Chondrocyte (in vitro differentiated cells): ENCODE measurements at regions not wholly inside any gene's neighbourhood (a gene's known extent, or its start where the extent isn't known, plus 50 kb on each side); places are given as distances from the start of the nearest gene placed in this dataset.
"Not testable (repeated sequence)": the region's sequence is repeated elsewhere in the genome, so short reads cannot be mapped to it uniquely, and the experiment has no call there.

ENCODE experiments used
- DNase-seq: peaks from one replicate; pipeline ENCODE4 v3.0.0; 2021; ENCODE audit warnings: mixed read lengths, low spot score
- H3K27ac Mint-ChIP-seq: one replicate; pipeline ENCODE4 v1.8.0; 2021; ENCODE audit warnings: mild to moderate bottlenecking, moderate library complexity, mixed read lengths; ENCODE audit not compliant: unreplicated experiment
- H3K27me3 Mint-ChIP-seq: 2 replicates; pipeline ENCODE4 v1.8.0; 2021; ENCODE audit warnings: low read depth, mixed read lengths
- H3K36me3 Mint-ChIP-seq: 2 replicates; pipeline ENCODE4 v1.8.0; 2021; ENCODE audit warnings: low read depth, mixed read lengths
- H3K4me1 Mint-ChIP-seq: 2 replicates; pipeline ENCODE4 v1.8.0; 2021; ENCODE audit warnings: low read depth, mild to moderate bottlenecking, mixed read lengths
- H3K4me3 Mint-ChIP-seq: one replicate; pipeline ENCODE4 v1.8.0; 2021; ENCODE audit warnings: mild to moderate bottlenecking, moderate library complexity, mixed read lengths; ENCODE audit not compliant: unreplicated experiment
- H3K9me3 Mint-ChIP-seq: 2 replicates; pipeline ENCODE4 v1.8.0; 2021; ENCODE audit warnings: low read depth, mixed read lengths
- TF ChIP-seq, protein P1 (sequence below): fragments of 200-600 bp; sonication (generic); IDR thresholded peaks from 2 replicates; pipeline ENCODE4 v1.5.0; 2021; ENCODE audit warnings: antibody characterized with exemption, mild to moderate bottlenecking, moderate library complexity

DNA sequence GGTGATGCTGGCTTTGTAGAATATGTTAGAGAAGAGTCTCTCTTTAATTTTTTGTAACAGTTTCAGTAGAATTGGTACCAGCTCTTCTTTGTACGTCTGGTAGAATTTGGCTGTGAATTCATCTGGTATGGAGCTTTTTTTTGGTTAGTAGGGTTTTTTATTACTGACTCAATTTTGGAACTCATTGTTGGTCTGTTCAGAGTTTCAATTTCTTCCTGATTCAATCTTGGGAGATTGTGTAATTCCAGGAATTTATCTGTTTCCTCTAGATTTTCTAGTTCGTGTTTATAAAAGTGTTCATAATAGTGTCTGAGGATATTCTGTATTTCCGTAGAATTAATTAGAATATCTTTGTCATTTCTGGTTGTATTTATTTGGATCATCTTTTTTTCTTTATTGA, 943.5 kb downstream of the TRIB2 start:
- Mint-ChIP-seq H3K4me1 (no peaks in the 10 kb centered on the region), H3K27ac (no peak overlapping the region), H3K36me3 (no peaks in the 10 kb centered on the region), H3K27me3 (no peaks in the 10 kb centered on the region), H3K9me3 (peaks cover 16% of the 10 kb centered on the region), H3K4me3 (no peak overlapping the region)
- no peak for DNase-seq
- TF ChIP-seq, protein P1, sequence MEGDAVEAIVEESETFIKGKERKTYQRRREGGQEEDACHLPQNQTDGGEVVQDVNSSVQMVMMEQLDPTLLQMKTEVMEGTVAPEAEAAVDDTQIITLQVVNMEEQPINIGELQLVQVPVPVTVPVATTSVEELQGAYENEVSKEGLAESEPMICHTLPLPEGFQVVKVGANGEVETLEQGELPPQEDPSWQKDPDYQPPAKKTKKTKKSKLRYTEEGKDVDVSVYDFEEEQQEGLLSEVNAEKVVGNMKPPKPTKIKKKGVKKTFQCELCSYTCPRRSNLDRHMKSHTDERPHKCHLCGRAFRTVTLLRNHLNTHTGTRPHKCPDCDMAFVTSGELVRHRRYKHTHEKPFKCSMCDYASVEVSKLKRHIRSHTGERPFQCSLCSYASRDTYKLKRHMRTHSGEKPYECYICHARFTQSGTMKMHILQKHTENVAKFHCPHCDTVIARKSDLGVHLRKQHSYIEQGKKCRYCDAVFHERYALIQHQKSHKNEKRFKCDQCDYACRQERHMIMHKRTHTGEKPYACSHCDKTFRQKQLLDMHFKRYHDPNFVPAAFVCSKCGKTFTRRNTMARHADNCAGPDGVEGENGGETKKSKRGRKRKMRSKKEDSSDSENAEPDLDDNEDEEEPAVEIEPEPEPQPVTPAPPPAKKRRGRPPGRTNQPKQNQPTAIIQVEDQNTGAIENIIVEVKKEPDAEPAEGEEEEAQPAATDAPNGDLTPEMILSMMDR = no peak

DNA sequence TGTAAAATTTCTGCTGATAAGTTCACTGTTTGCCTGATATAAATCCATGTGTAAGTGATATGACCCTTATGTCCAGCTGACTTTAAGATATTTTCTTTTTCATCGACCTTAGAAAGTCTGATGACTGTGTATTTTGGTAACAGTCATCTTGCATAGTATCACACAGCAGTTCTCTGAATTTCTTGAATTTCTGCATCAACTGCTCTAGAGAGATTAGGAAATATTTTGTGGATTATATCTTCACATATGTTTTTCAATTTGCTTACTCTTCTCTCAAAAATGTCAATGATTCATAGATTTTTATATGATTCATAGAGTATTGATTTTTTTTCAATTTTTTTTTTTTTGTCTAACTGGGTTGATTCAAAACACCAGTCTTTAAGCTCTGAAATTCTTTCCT, 945.3 kb downstream of the TRIB2 start:
- TF ChIP-seq, protein P1 = no peak
- no peaks in the 10 kb centered on the region for H3K36me3 Mint-ChIP-seq
- no peak overlapping the region for H3K27ac Mint-ChIP-seq
- H3K4me1 Mint-ChIP-seq = no peaks in the 10 kb centered on the region
- no peaks in the 10 kb centered on the region for H3K27me3 Mint-ChIP-seq
- H3K9me3 Mint-ChIP-seq = peaks cover 16% of the 10 kb centered on the region
- DNase-seq = no peak
- no peak overlapping the region for H3K4me3 Mint-ChIP-seq

- no peak overlapping the region for H3K4me3 Mint-ChIP-seq
- no peak for DNase-seq
- H3K9me3 Mint-ChIP-seq = peaks cover 20% of the 10 kb centered on the region
- H3K27me3 Mint-ChIP-seq = no peaks in the 10 kb centered on the region
- H3K36me3 Mint-ChIP-seq = no peaks in the 10 kb centered on the region
- H3K27ac Mint-ChIP-seq = no peak overlapping the region
- no peaks in the 10 kb centered on the region for H3K4me1 Mint-ChIP-seq
- TF ChIP-seq, protein P1 = no peak
Observed at GRCh38 chr2:13666582-13667414, 950.1 kb downstream of the TRIB2 start.

GRCh38 chr2:13667415-13667757, 950.6 kb downstream of the TRIB2 start:
- Mint-ChIP-seq H3K27ac (no peak overlapping the region), H3K36me3 (no peaks in the 10 kb centered on the region), H3K27me3 (no peaks in the 10 kb centered on the region), H3K9me3 (peaks cover 20% of the 10 kb centered on the region), H3K4me1 (no peaks in the 10 kb centered on the region), H3K4me3 (no peak overlapping the region)
- TF ChIP-seq, protein P1 = no peak
- DNase-seq = no peak

GRCh38 chr2:13669607-13670006, 952.9 kb downstream of the TRIB2 start:
- Mint-ChIP-seq H3K27ac (no peak overlapping the region), H3K27me3 (no peaks in the 10 kb centered on the region), H3K9me3 (peaks cover 16% of the 10 kb centered on the region), H3K4me1 (no peaks in the 10 kb centered on the region), H3K4me3 (no peak overlapping the region), H3K36me3 (no peaks in the 10 kb centered on the region)
- DNase-seq = no peak
- TF ChIP-seq, protein P1 = no peak

DNA sequence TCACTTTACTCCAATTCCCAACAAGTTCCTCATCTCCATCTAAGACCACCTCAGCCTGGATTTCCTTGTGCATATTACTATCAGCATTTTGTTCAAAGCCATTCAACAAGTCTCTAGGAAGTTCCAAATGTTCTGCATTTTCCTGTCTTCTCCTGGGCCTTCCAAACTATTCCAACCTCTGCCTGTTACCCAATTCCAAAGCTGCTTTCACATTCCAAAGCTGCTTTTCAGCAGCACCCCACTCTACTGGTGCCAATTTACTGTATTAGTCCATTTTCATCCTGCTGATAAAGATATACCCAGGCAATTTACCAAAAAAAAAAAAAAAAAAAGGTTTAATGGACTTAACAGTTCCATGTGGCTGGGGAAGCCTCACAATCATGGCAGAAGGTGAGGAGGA, 957.1 kb downstream of the TRIB2 start:
- H3K9me3 Mint-ChIP-seq = peaks cover 16% of the 10 kb centered on the region
- not testable (repeated sequence) for H3K4me1 Mint-ChIP-seq, H3K36me3 Mint-ChIP-seq, DNase-seq, H3K27ac Mint-ChIP-seq, H3K27me3 Mint-ChIP-seq, H3K4me3 Mint-ChIP-seq
